H9 (cell line): ENCODE measurements at regions not wholly inside any gene's neighbourhood (a gene's known extent, or its start where the extent isn't known, plus 50 kb on each side); places are given as distances from the start of the nearest gene placed in this dataset.

Experiments
- DNase-seq: peaks from one replicate; pipeline ENCODE4 v3.0.0-alpha.2; 2017
- H2AFZ ChIP-seq: one replicate; pipeline ENCODE4 v1.6.1; 2013; ENCODE audit warnings: mild to moderate bottlenecking, low read length, control low read depth, moderate library complexity
- H2AK5ac ChIP-seq: 2 replicates; pipeline ENCODE4 v1.6.1; 2013; ENCODE audit warnings: low read length, control low read depth, mixed read lengths; ENCODE audit not compliant: insufficient read length
- H2BK120ac ChIP-seq: one replicate; pipeline ENCODE4 v1.6.1; 2013; ENCODE audit warnings: low read depth, mild to moderate bottlenecking, low read length, control low read depth, inconsistent platforms; ENCODE audit not compliant: poor library complexity, severe bottlenecking
- H2BK12ac ChIP-seq: 2 replicates; pipeline ENCODE4 v1.6.1; 2013; ENCODE audit warnings: low read length, control low read depth, mixed read lengths, low read depth; ENCODE audit not compliant: insufficient read length
- H2BK15ac ChIP-seq: 2 replicates; pipeline ENCODE4 v1.6.1; 2013; ENCODE audit warnings: low read depth, low read length, control low read depth
- H2BK20ac ChIP-seq: one replicate; pipeline ENCODE4 v1.6.1; 2013; ENCODE audit warnings: low read depth, mild to moderate bottlenecking, low read length, control low read depth, inconsistent platforms; ENCODE audit not compliant: poor library complexity, severe bottlenecking
- H2BK5ac ChIP-seq: 2 replicates; pipeline ENCODE4 v1.6.1; 2013; ENCODE audit warnings: low read length, control low read depth, mixed read lengths; ENCODE audit not compliant: insufficient read length
- H3K14ac ChIP-seq: 2 replicates; pipeline ENCODE4 v1.6.1; 2013; ENCODE audit warnings: low read length, control low read depth; ENCODE audit not compliant: insufficient read depth
- H3K18ac ChIP-seq: 2 replicates; pipeline ENCODE4 v1.6.1; 2013; ENCODE audit warnings: low read depth, mild to moderate bottlenecking, mixed read lengths, low read length, control low read depth; ENCODE audit not compliant: insufficient read length
- H3K23ac ChIP-seq: 2 replicates; pipeline ENCODE4 v1.6.1; 2013; ENCODE audit warnings: low read length, control low read depth, mixed read lengths, low read depth; ENCODE audit not compliant: insufficient read length
- H3K23me2 ChIP-seq: 2 replicates; pipeline ENCODE4 v1.6.1; 2013; ENCODE audit warnings: low read depth, mild to moderate bottlenecking, mixed read lengths, low read length, control low read depth; ENCODE audit not compliant: insufficient read length, poor library complexity, severe bottlenecking
- H3K27ac ChIP-seq: 2 replicates; pipeline ENCODE4 v1.5.1; 2013; ENCODE audit warnings: low read length, control low read depth, mixed read lengths, low read depth; ENCODE audit not compliant: insufficient read length
- H3K27me3 ChIP-seq: 2 replicates; pipeline ENCODE4 v1.6.1; 2013; ENCODE audit warnings: low read length, control low read depth, inconsistent platforms; ENCODE audit not compliant: insufficient read depth
- H3K4ac ChIP-seq: 2 replicates; pipeline ENCODE4 v1.6.1; 2013; ENCODE audit warnings: low read depth, mild to moderate bottlenecking, control low read depth, inconsistent platforms, low read length, moderate library complexity
- H3K4me1 ChIP-seq: 2 replicates; pipeline ENCODE4 v1.6.1; 2013; ENCODE audit warnings: low read length, control low read depth, inconsistent platforms; ENCODE audit not compliant: insufficient read depth
- H3K4me2 ChIP-seq: 2 replicates; pipeline ENCODE4 v1.6.1; 2013; ENCODE audit warnings: low read length, control low read depth, mixed read lengths; ENCODE audit not compliant: insufficient read length, insufficient read depth
- H3K56ac ChIP-seq: 2 replicates; pipeline ENCODE4 v1.6.1; 2013; ENCODE audit warnings: low read depth, mild to moderate bottlenecking, mixed read lengths, low read length, control low read depth; ENCODE audit not compliant: insufficient read length
- H3K79me1 ChIP-seq: 2 replicates; pipeline ENCODE4 v1.6.1; 2013; ENCODE audit warnings: low read depth, mild to moderate bottlenecking, moderate library complexity, low read length, control low read depth, inconsistent platforms; ENCODE audit not compliant: insufficient read depth, poor library complexity, severe bottlenecking
- H3K79me2 ChIP-seq: 2 replicates; pipeline ENCODE4 v1.6.1; 2013; ENCODE audit warnings: low read length, control low read depth, inconsistent platforms; ENCODE audit not compliant: insufficient read depth
- H3K9ac ChIP-seq: 2 replicates; pipeline ENCODE4 v1.6.1; 2013; ENCODE audit warnings: low read length, control low read depth, mixed read lengths; ENCODE audit not compliant: insufficient read length; ENCODE audit errors: extremely low read depth
- H3K9me3 ChIP-seq: one replicate; pipeline ENCODE4 v1.6.1; 2013; ENCODE audit warnings: low read depth, low read length, inconsistent platforms; ENCODE audit not compliant: control insufficient read depth
- H3T11ph ChIP-seq: one replicate; pipeline ENCODE4 v1.6.1; 2013; ENCODE audit warnings: mild to moderate bottlenecking, low read length, control low read depth, inconsistent platforms
- H4K20me1 ChIP-seq: one replicate; pipeline ENCODE4 v1.6.1; 2013; ENCODE audit not compliant: control insufficient read depth, insufficient read length, insufficient read depth
- H4K5ac ChIP-seq: 2 replicates; pipeline ENCODE4 v1.6.1; 2013; ENCODE audit warnings: low read depth, mild to moderate bottlenecking, mixed read lengths, low read length, control low read depth; ENCODE audit not compliant: insufficient read length
- H4K8ac ChIP-seq: replicated peaks from 2 replicates; pipeline ENCODE4 v1.6.1; 2013; ENCODE audit warnings: low read length, control low read depth, mixed read lengths, low read depth; ENCODE audit not compliant: insufficient read length
- H4K91ac ChIP-seq: 2 replicates; pipeline ENCODE4 v1.6.1; 2013; ENCODE audit warnings: low read depth, mild to moderate bottlenecking, moderate library complexity, mixed read lengths, low read length, control low read depth; ENCODE audit not compliant: insufficient read length
- H3K27ac Mint-ChIP-seq, 3 experiments: 2 replicates in 2 of 3; 3 replicates in 1 of 3; pipeline ENCODE4 v1.8.0; 2020 to 2021; ENCODE audit warnings: mixed read lengths in 3 of 3, mild to moderate bottlenecking in 1 of 3, moderate library complexity in 1 of 3
- H3K27me3 Mint-ChIP-seq: 2 replicates; pipeline ENCODE4 v1.8.0; 2021; ENCODE audit warnings: low read depth, mild to moderate bottlenecking, moderate library complexity, mixed read lengths
- H3K36me3 Mint-ChIP-seq, 3 experiments: 2 replicates in 2 of 3; 3 replicates in 1 of 3; pipeline ENCODE4 v1.8.0; 2020 to 2021; ENCODE audit warnings: low read depth in 3 of 3, mixed read lengths in 3 of 3; ENCODE audit not compliant: insufficient read depth in 1 of 3
- H3K4me1 Mint-ChIP-seq, 2 experiments: 2 replicates each; pipeline ENCODE4 v1.8.0; 2020; ENCODE audit warnings: mixed read lengths in 2 of 2
- H3K4me3 Mint-ChIP-seq, 2 experiments: 2 replicates in 1 of 2; 3 replicates in 1 of 2; pipeline ENCODE4 v1.8.0; 2020 to 2021; ENCODE audit warnings: mild to moderate bottlenecking in 2 of 2, mixed read lengths in 2 of 2, moderate library complexity in 1 of 2
- H3K9me3 Mint-ChIP-seq, 2 experiments: 2 replicates in 1 of 2; 3 replicates in 1 of 2; pipeline ENCODE4 v1.8.0; 2020; ENCODE audit warnings: mild to moderate bottlenecking in 2 of 2, mixed read lengths in 2 of 2, moderate library complexity in 1 of 2
- CTCF ChIP-seq: fragments of 200-600 bp; sonication (generic); conservative IDR thresholded peaks from 3 replicates; pipeline ENCODE4 v1.8.0; 2021; ENCODE audit warnings: antibody characterized with exemption, mild to moderate bottlenecking
- WGBS: extraction: QIAGEN DNeasy Blood & Tissue Kit; methylation state at CpG from one replicate; pipeline ENCODE4 v1.1.7; 2013; ENCODE audit warnings: missing lambda C conversion rate, low lambda C conversion rate, mixed read lengths; ENCODE audit not compliant: insufficient read length; ENCODE audit errors: extremely low coverage; 5-methylcytosine and 5-hydroxymethylcytosine counted together

GRCh38 chr11:115678942-115679341 is 174.7 kb upstream of the CADM1 start:
- H3T11ph ChIP-seq = no peak overlapping the region
- no CpG with 5 or more reads among the region's 5 CpGs for WGBS
- peaks cover 7% of the 10 kb centered on the region for H3K27me3 Mint-ChIP-seq

More at GRCh38 chr11:115678942-115679341, 174.7 kb upstream of the CADM1 start:
- H3K36me3 Mint-ChIP-seq = no peaks in the 10 kb centered on the region
- Histone ChIP-seq H4K20me1 (no peaks in the 10 kb centered on the region), H2BK20ac (no peak overlapping the region), H3K18ac (no peak overlapping the region), H3K23me2 (no peaks in the 10 kb centered on the region), H3K9ac (no peak overlapping the region), H2AFZ (no peak overlapping the region), H3K9me3 (no peaks in the 10 kb centered on the region), H3K27me3 (no peaks in the 10 kb centered on the region), H4K8ac (no peak overlapping the region), H2BK12ac (no peak overlapping the region), H2BK120ac (no peak overlapping the region), H3K4me2 (no peak overlapping the region), H3K4me1 (no peaks in the 10 kb centered on the region; the same call in 1 of the 2 replicates), H3K56ac (no peak overlapping the region), H2AK5ac (no peak overlapping the region), H4K91ac (no peak overlapping the region), H2BK15ac (no peak overlapping the region), H3K23ac (no peak overlapping the region), H3K79me1 (no peaks in the 10 kb centered on the region), H3K14ac (no peak overlapping the region), H3K4ac (no peak overlapping the region), H3K79me2 (no peaks in the 10 kb centered on the region), H2BK5ac (no peak overlapping the region), H4K5ac (no peak overlapping the region), H3K27ac (no peak overlapping the region)
- no peak overlapping the region for H3K27ac Mint-ChIP-seq
- no peaks in the 10 kb centered on the region; a peak in 1 of 5 replicates for H3K9me3 Mint-ChIP-seq
- H3K4me1 Mint-ChIP-seq = peaks cover 14 to 29% of the 10 kb centered on the region in 2 experiments
- no peak overlapping the region for H3K4me3 Mint-ChIP-seq
- TF ChIP-seq CTCF = peak; percentile 72
- peak; percentile 74 for DNase-seq
